Right ventricle myocardium superior (tissue), 1 donor: ENCODE measurements at regions not wholly inside any gene's neighbourhood (a gene's known extent, or its start where the extent isn't known, plus 50 kb on each side); places are given as distances from the start of the nearest gene placed in this dataset.

ENCODE experiments used
- ATAC-seq: fragments of 200-7000 bp; cut with Tn5 transposase; one replicate; pipeline ENCODE4 v1.9.1; 2020; ENCODE audit warnings: mild to moderate bottlenecking; ENCODE audit not compliant: poor library complexity
- DNase-seq: peaks from one replicate; pipeline ENCODE4 v3.0.0-alpha.2; 2020
- intact Hi-C: fragments of 100-400 bp; cut with DNase I; formaldehyde crosslinking; loops from one replicate; pipeline ENCODE4 v1.11.2; 2022
- donor health status: DM: no; HTN: yes; CAD: no; lungs with severe emphysema.

- DNase-seq = no peak
- intact Hi-C loops = no loop called here
- ATAC-seq = no peak
These were observed 309.7 kb upstream of the MTNR1B start for GRCh38 chr11:92659793-92660192.

DNA sequence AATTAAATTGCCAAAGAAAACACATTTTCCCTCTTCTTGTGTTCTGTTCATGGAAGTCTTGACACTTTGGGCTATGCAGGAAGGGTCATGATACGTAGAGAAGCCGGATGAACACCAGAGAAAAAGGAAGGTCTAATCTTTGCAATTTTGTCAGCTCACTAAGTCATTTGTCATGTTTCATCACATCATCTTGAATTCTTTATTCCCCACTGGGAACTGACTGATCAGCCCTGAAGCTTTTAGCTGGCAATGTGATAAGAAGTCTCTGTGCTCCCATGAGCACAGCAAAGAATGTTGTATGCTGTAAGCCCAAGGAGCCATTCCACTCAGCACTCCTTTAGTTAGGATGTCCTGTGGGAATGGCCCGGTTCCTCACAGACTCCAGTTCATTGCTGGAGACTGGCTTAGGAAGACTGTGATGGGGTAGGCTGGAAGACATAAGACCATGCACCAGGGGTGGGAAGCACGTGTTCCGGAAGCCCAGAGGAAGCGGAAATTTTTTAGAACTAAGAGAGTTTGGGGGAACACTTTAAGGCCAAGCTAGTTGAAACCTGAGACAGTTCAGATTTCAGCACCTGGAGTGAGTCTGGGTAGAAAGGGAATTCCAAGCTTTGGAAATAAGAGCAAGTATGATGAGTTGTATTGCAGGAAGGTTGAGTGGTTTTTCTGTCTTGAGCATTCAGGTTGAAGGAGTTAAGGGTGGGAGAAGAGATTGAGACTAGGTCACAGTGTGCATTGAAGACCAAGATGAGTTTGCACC, 306.7 kb upstream of the MTNR1B start:
- ATAC-seq = no peak
- no peak for DNase-seq
- intact Hi-C loops = no loop called here

DNA sequence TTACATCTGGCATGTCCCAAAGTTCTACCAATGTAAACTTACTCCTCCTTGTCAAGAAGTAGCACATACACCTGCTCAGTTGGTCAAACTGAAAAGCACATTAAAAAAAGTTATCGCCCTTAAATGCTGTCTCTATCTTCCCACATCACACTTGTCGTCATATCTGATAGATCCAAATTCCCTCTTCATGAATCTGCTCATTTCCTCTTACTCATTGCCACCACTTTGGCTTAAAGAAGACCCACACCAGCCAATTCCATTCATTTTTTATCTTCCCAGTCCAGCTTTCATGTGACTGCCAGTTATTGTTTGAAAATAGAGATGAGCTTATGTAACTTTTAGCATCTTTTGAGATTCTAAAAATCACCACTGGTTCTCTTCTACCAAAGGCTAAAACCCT, 305.9 kb upstream of the MTNR1B start:
- DNase-seq (no peak), ATAC-seq (no peak)
- intact Hi-C loops = no loop called here

GRCh38 chr11:92667486-92668152, 301.8 kb upstream of the MTNR1B start:
- no peak for ATAC-seq
- intact Hi-C loops = no loop called here
- DNase-seq = no peak

DNA sequence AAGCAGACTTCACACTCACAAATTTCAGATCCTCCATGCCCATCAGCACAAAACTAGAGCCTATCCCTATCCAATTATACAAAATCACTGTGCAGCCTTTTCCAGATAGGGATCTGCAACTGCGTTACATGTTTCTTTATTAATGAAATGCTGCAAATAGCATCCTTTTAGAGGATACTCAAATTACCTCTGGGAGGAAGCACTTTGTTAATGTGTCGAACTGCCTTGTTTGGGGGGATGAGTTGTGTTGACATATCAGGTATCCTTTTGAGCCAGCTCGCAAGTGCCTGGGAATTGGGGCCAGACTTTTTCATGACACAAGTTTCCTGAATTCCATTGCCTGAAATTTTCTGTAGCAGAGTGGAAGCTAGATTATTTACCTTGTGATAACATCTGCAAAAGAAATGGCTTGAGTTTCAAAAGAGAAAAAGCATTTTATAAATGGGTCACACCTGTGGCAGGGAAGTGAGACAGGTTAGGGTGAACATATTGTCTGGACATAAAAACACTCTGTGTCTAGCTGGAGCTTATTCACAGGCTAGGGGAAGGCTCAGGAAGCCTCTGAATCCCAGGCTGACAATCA, 299.1 kb upstream of the MTNR1B start:
- no peak for ATAC-seq
- intact Hi-C loops = loop anchor here (5.0 kb wide), 1 partner anchor 37 kb away; no protein-coding TSS in a partner anchor
- DNase-seq = no peak

- DNase-seq (no peak), ATAC-seq (no peak)
- intact Hi-C loops = loop anchor here (5.0 kb wide), 1 partner anchor 36 kb away; no protein-coding TSS in a partner anchor
These were observed 298.4 kb upstream of the MTNR1B start for GRCh38 chr11:92671081-92671480.

GRCh38 chr11:92675303-92675702, 294.1 kb upstream of the MTNR1B start:
- intact Hi-C loops = no loop called here

GRCh38 chr11:92675810-92676209, 293.6 kb upstream of the MTNR1B start:
- intact Hi-C loops = no loop called here
- peak; percentile 98 for ATAC-seq
- no peak for DNase-seq

More at GRCh38 chr11:92675303-92675702, 294.1 kb upstream of the MTNR1B start:
- ATAC-seq (no peak), DNase-seq (no peak)

DNA sequence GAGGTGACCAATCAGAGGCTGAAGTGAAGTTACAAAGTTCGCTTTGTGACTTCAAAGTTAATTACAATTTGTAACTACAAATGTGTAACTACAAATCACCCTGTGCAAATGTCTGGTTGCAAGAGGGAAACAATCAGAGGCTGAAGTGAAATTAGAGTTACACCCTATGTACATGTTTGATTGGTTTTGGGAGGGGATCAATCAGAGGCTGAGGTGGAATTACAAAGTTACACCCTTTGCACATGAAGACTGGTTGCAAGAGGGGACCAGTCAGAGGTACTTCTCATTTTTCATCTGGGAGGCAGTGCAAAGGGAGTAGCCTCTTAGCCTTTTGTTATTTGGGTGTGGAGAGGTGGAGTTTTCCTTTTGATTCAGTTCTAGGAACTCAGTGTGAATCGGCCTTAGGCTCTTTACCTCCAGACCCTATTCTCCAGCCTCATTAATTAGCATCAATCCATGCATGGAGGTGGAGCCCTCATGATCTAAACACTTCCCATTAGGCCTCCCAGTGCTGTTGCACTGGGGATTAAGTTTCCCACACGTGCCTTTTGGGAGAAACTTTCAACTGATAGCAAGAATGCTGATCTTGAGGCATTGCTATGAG, 291.3 kb upstream of the MTNR1B start:
- ATAC-seq (no peak), DNase-seq (no peak)
- intact Hi-C loops = no loop called here

DNA sequence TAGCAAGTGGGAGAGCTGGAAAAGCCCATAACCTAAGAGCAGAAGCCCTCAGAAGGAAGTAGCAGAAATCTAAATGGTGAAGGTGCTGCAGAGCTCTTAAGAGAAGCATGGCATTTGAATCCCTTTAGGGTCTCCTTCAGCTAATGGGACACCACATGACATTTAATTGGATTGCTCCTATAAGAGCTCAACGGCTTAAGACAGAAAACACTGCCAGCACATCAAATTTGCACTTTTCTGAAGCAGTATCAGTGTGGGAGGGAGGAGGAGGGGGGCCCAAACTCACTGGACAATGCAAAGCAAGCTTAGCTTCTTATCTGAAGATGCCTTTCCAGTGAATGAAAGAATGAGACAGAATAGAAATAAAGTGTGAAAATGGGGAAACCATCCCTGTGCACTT, 287.9 kb upstream of the MTNR1B start:
- ATAC-seq (no peak), DNase-seq (no peak)
- intact Hi-C loops = no loop called here

GRCh38 chr11:92682136-92682535, 287.3 kb upstream of the MTNR1B start:
- intact Hi-C loops = no loop called here
- ATAC-seq = no peak
- no peak for DNase-seq

DNA sequence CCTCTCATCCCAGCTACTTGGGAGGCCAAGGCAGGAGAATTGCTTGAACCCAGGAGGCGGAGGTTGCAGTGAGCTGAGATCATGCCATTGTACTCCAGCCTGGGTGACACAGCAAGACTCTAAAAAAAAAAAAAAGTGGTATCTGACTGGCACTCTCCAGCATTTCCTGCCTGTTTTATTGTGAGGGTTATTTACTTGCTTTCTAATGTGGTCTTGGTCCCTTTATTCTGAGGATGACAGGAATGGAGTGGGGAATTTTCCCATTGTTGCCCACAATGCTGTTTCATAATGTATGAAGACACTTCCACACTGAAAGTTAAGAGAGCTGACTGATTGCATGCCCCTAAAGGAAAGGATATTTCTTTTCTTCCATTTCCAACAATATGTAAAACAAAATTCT, 286.5 kb upstream of the MTNR1B start:
- ATAC-seq (no peak), DNase-seq (no peak)
- intact Hi-C loops = no loop called here

GRCh38 chr11:92685049-92685448, 284.4 kb upstream of the MTNR1B start:
- intact Hi-C loops = no loop called here
- no peak for DNase-seq
- no peak for ATAC-seq

- intact Hi-C loops = no loop called here
These were observed 281.7 kb upstream of the MTNR1B start for GRCh38 chr11:92687724-92688123.

GRCh38 chr11:92688416-92688815, 281.0 kb upstream of the MTNR1B start:
- intact Hi-C loops = no loop called here
- DNase-seq (no peak), ATAC-seq (no peak)

More at GRCh38 chr11:92687724-92688123, 281.7 kb upstream of the MTNR1B start:
- ATAC-seq = no peak
- no peak for DNase-seq

GRCh38 chr11:92692826-92693546, 276.5 kb upstream of the MTNR1B start:
- intact Hi-C loops = no loop called here
- DNase-seq = no peak
- no peak for ATAC-seq

DNA sequence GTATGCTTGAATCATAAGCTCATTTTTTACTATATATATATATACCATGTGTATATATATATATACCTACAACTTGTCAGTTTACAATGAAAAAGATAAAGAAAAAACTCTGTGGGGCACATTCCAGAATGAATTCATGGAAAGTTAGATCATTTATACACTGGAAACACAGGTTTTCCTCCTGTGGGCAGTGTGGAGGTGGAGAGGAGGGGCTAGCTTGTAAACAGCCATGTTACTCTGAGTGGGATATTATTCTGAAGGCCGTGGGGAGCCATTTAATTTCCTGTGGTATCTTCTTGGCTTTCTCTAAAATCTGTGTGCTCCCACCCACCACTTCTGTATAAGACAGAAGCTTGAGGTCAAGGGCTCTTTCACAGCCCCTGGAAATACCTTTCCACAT, 273.4 kb upstream of the MTNR1B start:
- intact Hi-C loops = no loop called here
- ATAC-seq (no peak), DNase-seq (no peak)

- DNase-seq (no peak), ATAC-seq (no peak)
- intact Hi-C loops = no loop called here
These were observed 271.8 kb upstream of the MTNR1B start for GRCh38 chr11:92697461-92698312.
